OCI-LY7 (cell line): ENCODE measurements at regions not wholly inside any gene's neighbourhood (a gene's known extent, or its start where the extent isn't known, plus 50 kb on each side); places are given as distances from the start of the nearest gene placed in this dataset.

Experiments used
- BruUV-seq: library from RNA; stranded (reverse); fragments of 400-500 nt; replicated peaks from 2 replicates; lab custom pipeline; 2021; lab: Mats Ljungman, UMichigan
- CTCF ChIA-PET: fragments of 300-600 bp; sonication (Branson Sonifier 250); formaldehyde crosslinking; loops from one replicate; lab custom pipeline; 2022; ENCODE audit warnings: antibody characterized with exemption; ENCODE audit not compliant: unreplicated experiment; lab: Charles Lee
- POLR2A ChIA-PET: fragments of 300-600 bp; sonication (Branson Sonifier 250); formaldehyde crosslinking; loops from one replicate; lab custom pipeline; 2022; ENCODE audit warnings: antibody characterized with exemption; lab: Charles Lee
- DNase-seq: peaks from one replicate; pipeline ENCODE4 v3.0.0-alpha.2; 2015; ENCODE audit warnings: low spot score
- H2AFZ ChIP-seq: fragments of 200-600 bp; sonication (generic), shearing (Covaris generic); 2 replicates; pipeline ENCODE4 v1.6.1; 2014; ENCODE audit warnings: mild to moderate bottlenecking, antibody characterized with exemption, low read length, moderate library complexity
- H3K27ac ChIP-seq: fragments of 200-600 bp; sonication (generic); 2 replicates; pipeline ENCODE4 v1.5.1; 2014; ENCODE audit warnings: mixed run types, low read depth, mild to moderate bottlenecking, moderate library complexity, low read length, inconsistent platforms; ENCODE audit not compliant: poor library complexity, severe bottlenecking
- H3K36me3 ChIP-seq: fragments of 200-600 bp; sonication (generic); 2 replicates; pipeline ENCODE4 v1.6.1; 2014; ENCODE audit warnings: mild to moderate bottlenecking, antibody characterized with exemption, low read length, moderate library complexity, mixed read lengths; ENCODE audit not compliant: insufficient read depth
- H3K4me1 ChIP-seq: fragments of 200-600 bp; sonication (generic); 2 replicates; pipeline ENCODE4 v1.5.1; 2014; ENCODE audit warnings: mild to moderate bottlenecking, low read length; ENCODE audit not compliant: insufficient read depth, poor library complexity, severe bottlenecking
- H3K4me2 ChIP-seq: fragments of 200-600 bp; sonication (generic); 2 replicates; pipeline ENCODE4 v1.6.1; 2014; ENCODE audit warnings: mild to moderate bottlenecking, low read length
- H3K4me3 ChIP-seq: fragments of 200-600 bp; sonication (generic); 2 replicates; pipeline ENCODE4 v1.5.1; 2014; ENCODE audit warnings: mild to moderate bottlenecking, low read depth, low read length; ENCODE audit not compliant: poor library complexity, severe bottlenecking
- H3K79me2 ChIP-seq: fragments of 200-600 bp; sonication (generic); 2 replicates; pipeline ENCODE4 v1.6.1; 2016; ENCODE audit warnings: low read depth, mild to moderate bottlenecking, low read length, moderate library complexity, mixed read lengths; ENCODE audit not compliant: insufficient read depth
- H3K9me2 ChIP-seq: fragments of 200-600 bp; sonication (generic); 2 replicates; pipeline ENCODE4 v1.6.1; 2016; ENCODE audit warnings: mild to moderate bottlenecking, low read length, mixed read lengths; ENCODE audit not compliant: insufficient read depth
- H3K9me3 ChIP-seq: fragments of 200-600 bp; sonication (generic); 2 replicates; pipeline ENCODE4 v1.6.1; 2014; ENCODE audit warnings: mild to moderate bottlenecking, mixed run types, low read length, mixed read lengths
- H4K20me1 ChIP-seq: fragments of 200-600 bp; sonication (generic); 2 replicates; pipeline ENCODE4 v1.6.1; 2014; ENCODE audit warnings: mild to moderate bottlenecking, antibody characterized with exemption, low read length, moderate library complexity, mixed read lengths; ENCODE audit not compliant: insufficient read depth
- EZH2phosphoT487 ChIP-seq: fragments of 200-600 bp; sonication (generic); IDR thresholded peaks from 2 replicates; pipeline ENCODE4 v1.6.1; 2018; ENCODE audit warnings: low read depth, borderline replicate concordance, mild to moderate bottlenecking, mixed run types, antibody characterized with exemption, low read length, moderate library complexity, mixed read lengths
- intact Hi-C: fragments of 100-400 bp; cut with micrococcal nuclease; formaldehyde crosslinking; loops from one replicate; pipeline ENCODE4 v1.10.0; 2022; ENCODE audit not compliant: unreplicated experiment
- TF ChIP-seq, protein P1 (sequence below): fragments of 200-600 bp; sonication (generic); conservative IDR thresholded peaks from 2 replicates; pipeline ENCODE4 v1.5.1; 2014; ENCODE audit warnings: mild to moderate bottlenecking, antibody characterized with exemption, low read length, moderate library complexity, mixed read lengths

DNA sequence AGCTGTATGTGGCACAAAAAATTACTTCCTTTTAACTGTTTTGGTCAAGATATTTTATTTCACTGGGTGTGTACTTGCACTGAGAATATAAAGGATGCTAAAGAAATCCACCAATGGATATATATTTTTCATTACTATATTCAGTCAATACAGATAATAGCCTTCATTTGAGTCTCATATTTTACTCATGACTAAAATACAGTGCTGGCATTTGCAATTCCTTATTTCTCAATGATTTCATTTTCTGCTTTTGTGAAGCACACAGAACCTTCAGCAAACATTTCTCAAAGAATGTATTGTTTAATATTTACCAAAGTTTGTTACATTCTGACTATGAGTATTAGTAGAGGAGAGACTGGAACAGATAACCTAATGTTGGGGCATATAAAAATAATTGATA lies 93.2 kb upstream of the SOX5 start:
- no peak overlapping the region for H3K27ac ChIP-seq
- POLR2A ChIA-PET, result no interaction called here
- intact Hi-C loops, result no loop called here

DNA sequence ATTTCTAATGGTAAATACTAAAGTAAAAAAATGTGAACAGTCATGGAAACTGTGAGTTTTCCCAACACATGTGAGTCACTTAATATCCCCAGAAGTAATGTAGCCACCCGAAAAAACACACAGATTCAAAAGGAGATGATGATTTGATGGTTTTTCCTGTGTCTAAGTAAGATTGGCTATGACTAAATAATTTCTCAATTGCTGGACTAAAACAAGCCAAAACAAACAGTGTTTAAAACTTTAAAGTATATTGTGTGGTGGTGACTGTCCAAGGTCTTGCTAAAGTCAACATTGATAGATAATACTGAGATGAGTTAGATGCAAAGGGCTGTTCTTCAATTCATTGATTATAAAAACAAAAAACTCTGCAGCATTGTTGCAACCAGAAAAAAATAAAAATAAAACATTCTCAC lies 89.6 kb upstream of the SOX5 start:
- H3K4me2 ChIP-seq, result no peak overlapping the region
- POLR2A ChIA-PET, result no interaction called here
- H4K20me1 ChIP-seq, result no peaks in the 10 kb centered on the region

More for the DNA sequence above, 93.2 kb upstream of the SOX5 start:
- no TSS peak for BruUV-seq
- Histone ChIP-seq H3K79me2 (no peaks in the 10 kb centered on the region), H3K4me1 (no peaks in the 10 kb centered on the region), H4K20me1 (no peaks in the 10 kb centered on the region), H3K36me3 (no peaks in the 10 kb centered on the region), H3K9me3 (no peaks in the 10 kb centered on the region), H3K4me2 (no peak overlapping the region), H3K4me3 (no peak overlapping the region), H3K9me2 (no peaks in the 10 kb centered on the region), H2AFZ (no peak overlapping the region)
- CTCF ChIA-PET, result no interaction called here
- DNase-seq, result no peak
- TF ChIP-seq EZH2phosphoT487, result no peak

DNA sequence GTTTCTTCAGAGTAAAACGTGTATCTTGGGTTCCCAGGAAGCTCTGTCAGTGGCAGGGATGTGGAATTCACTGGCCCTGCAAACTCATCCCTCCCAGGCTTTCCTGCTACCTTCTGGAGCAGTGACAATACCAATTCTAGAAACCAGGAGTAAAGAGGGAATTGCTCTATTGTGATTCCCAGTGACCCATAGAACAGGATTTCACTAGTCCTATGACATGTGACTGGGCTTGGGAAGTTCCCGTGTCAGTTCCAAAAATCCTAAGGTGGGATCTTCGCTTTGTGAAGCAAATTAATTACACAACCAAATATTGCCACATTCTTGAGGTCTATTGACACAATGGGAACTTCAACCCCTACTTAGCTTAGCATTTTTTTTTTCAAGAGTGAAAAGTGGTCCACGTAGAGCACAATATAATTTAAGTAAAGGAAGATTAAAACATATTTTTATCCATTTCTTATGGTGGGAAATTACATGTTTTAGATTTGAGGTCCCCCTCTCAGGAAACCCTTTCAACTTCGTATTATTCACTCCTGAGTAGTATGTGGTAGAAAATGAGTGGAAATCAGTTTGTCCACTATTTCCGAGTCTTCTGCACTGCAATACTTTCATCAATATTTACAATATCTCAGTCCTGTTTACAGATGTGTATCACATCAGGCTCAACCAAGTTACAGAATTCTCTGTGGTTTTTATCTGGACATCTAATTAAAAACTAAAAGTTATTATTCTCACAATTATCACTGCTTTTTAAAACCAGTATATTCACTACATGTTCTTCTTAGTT lies 88.9 kb upstream of the SOX5 start:
- TF ChIP-seq EZH2phosphoT487, result no peak
- TF ChIP-seq, protein P1, sequence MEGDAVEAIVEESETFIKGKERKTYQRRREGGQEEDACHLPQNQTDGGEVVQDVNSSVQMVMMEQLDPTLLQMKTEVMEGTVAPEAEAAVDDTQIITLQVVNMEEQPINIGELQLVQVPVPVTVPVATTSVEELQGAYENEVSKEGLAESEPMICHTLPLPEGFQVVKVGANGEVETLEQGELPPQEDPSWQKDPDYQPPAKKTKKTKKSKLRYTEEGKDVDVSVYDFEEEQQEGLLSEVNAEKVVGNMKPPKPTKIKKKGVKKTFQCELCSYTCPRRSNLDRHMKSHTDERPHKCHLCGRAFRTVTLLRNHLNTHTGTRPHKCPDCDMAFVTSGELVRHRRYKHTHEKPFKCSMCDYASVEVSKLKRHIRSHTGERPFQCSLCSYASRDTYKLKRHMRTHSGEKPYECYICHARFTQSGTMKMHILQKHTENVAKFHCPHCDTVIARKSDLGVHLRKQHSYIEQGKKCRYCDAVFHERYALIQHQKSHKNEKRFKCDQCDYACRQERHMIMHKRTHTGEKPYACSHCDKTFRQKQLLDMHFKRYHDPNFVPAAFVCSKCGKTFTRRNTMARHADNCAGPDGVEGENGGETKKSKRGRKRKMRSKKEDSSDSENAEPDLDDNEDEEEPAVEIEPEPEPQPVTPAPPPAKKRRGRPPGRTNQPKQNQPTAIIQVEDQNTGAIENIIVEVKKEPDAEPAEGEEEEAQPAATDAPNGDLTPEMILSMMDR, result no peak
- no peaks in the 10 kb centered on the region for H3K4me1 ChIP-seq
- H3K9me3 ChIP-seq, result no peaks in the 10 kb centered on the region
- H2AFZ ChIP-seq, result no peak overlapping the region
- H3K27ac ChIP-seq, result no peak overlapping the region
- POLR2A ChIA-PET, result interaction anchor here (0.5 kb wide), 1 partner anchor 11 kb away, joined by 6 read pairs; no protein-coding TSS in a partner anchor
- H3K4me3 ChIP-seq, result no peak overlapping the region
- intact Hi-C loops, result no loop called here
- no TSS peak for BruUV-seq
- H4K20me1 ChIP-seq, result no peaks in the 10 kb centered on the region
- CTCF ChIA-PET, result no interaction called here
- no peaks in the 10 kb centered on the region for H3K79me2 ChIP-seq
- no peaks in the 10 kb centered on the region for H3K9me2 ChIP-seq
- H3K4me2 ChIP-seq, result no peak overlapping the region
- no peak for DNase-seq
- H3K36me3 ChIP-seq, result no peaks in the 10 kb centered on the region

More for the DNA sequence above, 89.6 kb upstream of the SOX5 start:
- H3K36me3 ChIP-seq, result no peaks in the 10 kb centered on the region
- CTCF ChIA-PET, result no interaction called here
- no peaks in the 10 kb centered on the region for H3K4me1 ChIP-seq
- no TSS peak for BruUV-seq
- no peak overlapping the region for H3K4me3 ChIP-seq
- DNase-seq, result no peak
- intact Hi-C loops, result no loop called here
- no peak overlapping the region for H3K27ac ChIP-seq
- no peaks in the 10 kb centered on the region for H3K79me2 ChIP-seq
- TF ChIP-seq EZH2phosphoT487, result no peak
- TF ChIP-seq, protein P1, result no peak
- no peaks in the 10 kb centered on the region for H3K9me3 ChIP-seq
- no peak overlapping the region for H2AFZ ChIP-seq
- H3K9me2 ChIP-seq, result no peaks in the 10 kb centered on the region
